GM18502 (cell line): ENCODE measurements at regions not wholly inside any gene's neighbourhood (a gene's known extent, or its start where the extent isn't known, plus 50 kb on each side); places are given as distances from the start of the nearest gene placed in this dataset.
A peak's percentile ranks its signal among the peaks of the same experiment; 100 is the strongest.
"Not testable (repeated sequence)": the region's sequence is repeated elsewhere in the genome, so short reads cannot be mapped to it uniquely, and the experiment has no call there.

Experiments used
- ATAC-seq: cut with Tn5 transposase; IDR thresholded peaks from one replicate; pipeline ENCODE4 v1.9.1; 2021; ENCODE audit warnings: mild to moderate bottlenecking; ENCODE audit not compliant: unreplicated experiment, poor library complexity

GRCh38 chr11:96447208-96448110, 57.6 kb downstream of the JRKL start:
- ATAC-seq, result no peak

- ATAC-seq, result no peak
These were observed 58.4 kb downstream of the JRKL start for GRCh38 chr11:96448225-96448624.

- ATAC-seq, result no peak
These were observed 66.3 kb downstream of the JRKL start for GRCh38 chr11:96456111-96456510.

- no peak for ATAC-seq
These were observed 69.9 kb downstream of the JRKL start for GRCh38 chr11:96459751-96460150.

- ATAC-seq, result no peak
These were observed 72.1 kb downstream of the JRKL start for GRCh38 chr11:96461871-96462270.

GRCh38 chr11:96464700-96465307, 75.0 kb downstream of the JRKL start:
- ATAC-seq, result peak; percentile 90

- no peak for ATAC-seq
These were observed 75.7 kb downstream of the JRKL start for GRCh38 chr11:96465512-96465911.

GRCh38 chr11:96466607-96467006, 76.8 kb downstream of the JRKL start:
- ATAC-seq, result no peak

GRCh38 chr11:96469776-96470175, 80.0 kb downstream of the JRKL start:
- ATAC-seq, result no peak

GRCh38 chr11:96470521-96470920, 80.7 kb downstream of the JRKL start:
- ATAC-seq, result no peak

- peak; percentile 90 for ATAC-seq
These were observed 82.3 kb downstream of the JRKL start for GRCh38 chr11:96472085-96472484.

GRCh38 chr11:96474263-96474662, 84.5 kb downstream of the JRKL start:
- no peak for ATAC-seq

GRCh38 chr11:96481204-96481603, 91.4 kb downstream of the JRKL start:
- no peak for ATAC-seq

GRCh38 chr11:96481771-96482170, 92.0 kb downstream of the JRKL start:
- ATAC-seq, result no peak

GRCh38 chr11:96482193-96482592, 92.4 kb downstream of the JRKL start:
- no peak for ATAC-seq

GRCh38 chr11:96483374-96483955, 93.7 kb downstream of the JRKL start:
- ATAC-seq, result no peak

- ATAC-seq, result no peak
These were observed 94.5 kb downstream of the JRKL start for GRCh38 chr11:96484361-96484760.

- no peak for ATAC-seq
These were observed 97.2 kb downstream of the JRKL start for GRCh38 chr11:96486890-96487611.

- not testable (repeated sequence) for ATAC-seq
These were observed 99.1 kb downstream of the JRKL start for GRCh38 chr11:96488911-96489310.

GRCh38 chr11:96500440-96500839, 110.6 kb downstream of the JRKL start:
- no peak for ATAC-seq

- ATAC-seq, result no peak
These were observed 116.2 kb downstream of the JRKL start for GRCh38 chr11:96506041-96506440.
